GM23338 (cell line): ENCODE measurements at regions not wholly inside any gene's neighbourhood (a gene's known extent, or its start where the extent isn't known, plus 50 kb on each side); places are given as distances from the start of the nearest gene placed in this dataset.

Experiments used
- ATAC-seq: fragments of 200-7000 bp; cut with Tn5 transposase; 3 replicates; pipeline ENCODE4 v1.9.1; 2020
- DNase-seq: peaks from one replicate; pipeline ENCODE4 v3.0.0-alpha.2; 2015; ENCODE audit warnings: low spot score
- H2AFZ ChIP-seq: fragments of 200-600 bp; sonication (generic); 2 replicates; pipeline ENCODE4 v1.8.0; 2016; ENCODE audit warnings: antibody characterized with exemption, mild to moderate bottlenecking, moderate library complexity
- H3F3A ChIP-seq: fragments of 200-600 bp; sonication (generic); replicated peaks from 2 replicates; pipeline ENCODE4 v1.8.0; 2017; ENCODE audit warnings: antibody characterized with exemption, mixed run types, low read depth
- H3K27ac ChIP-seq: fragments of 200-600 bp; sonication (generic); 2 replicates; pipeline ENCODE4 v1.6.1; 2016; ENCODE audit warnings: low read depth
- H3K27me3 ChIP-seq: fragments of 200-600 bp; sonication (generic); 2 replicates; pipeline ENCODE4 v1.8.0; 2016; ENCODE audit warnings: mild to moderate bottlenecking, mixed run types, moderate library complexity; ENCODE audit not compliant: insufficient read depth
- H3K36me3 ChIP-seq: fragments of 200-600 bp; sonication (generic); 2 replicates; pipeline ENCODE4 v1.8.0; 2016; ENCODE audit warnings: mild to moderate bottlenecking; ENCODE audit not compliant: insufficient read depth
- H3K4me1 ChIP-seq: fragments of 200-600 bp; sonication (generic); 2 replicates; pipeline ENCODE4 v1.8.0; 2016; ENCODE audit warnings: mild to moderate bottlenecking, moderate library complexity; ENCODE audit not compliant: insufficient read depth
- H3K4me2 ChIP-seq: fragments of 200-600 bp; sonication (generic); 2 replicates; pipeline ENCODE4 v1.7.1; 2017; ENCODE audit warnings: mixed run types
- H3K4me3 ChIP-seq: fragments of 200-600 bp; sonication (generic); 2 replicates; pipeline ENCODE4 v1.6.1; 2016; ENCODE audit warnings: mixed run types
- H3K79me2 ChIP-seq: fragments of 200-600 bp; sonication (generic); replicated peaks from 2 replicates; pipeline ENCODE4 v1.8.0; 2017; ENCODE audit warnings: mild to moderate bottlenecking; ENCODE audit not compliant: insufficient read depth
- H3K9me2 ChIP-seq: fragments of 200-600 bp; sonication (generic); 2 replicates; pipeline ENCODE4 v1.8.0; 2017; ENCODE audit not compliant: insufficient read depth
- H4K20me1 ChIP-seq: fragments of 200-600 bp; sonication (generic); replicated peaks from 2 replicates; pipeline ENCODE4 v1.8.0; 2017; ENCODE audit warnings: mild to moderate bottlenecking; ENCODE audit not compliant: insufficient read depth
- H3K27ac Mint-ChIP-seq: 2 replicates; pipeline ENCODE4 v1.8.0; 2020; ENCODE audit warnings: inconsistent platforms, mild to moderate bottlenecking, moderate library complexity, mixed read lengths
- H3K27me3 Mint-ChIP-seq: 3 replicates; pipeline ENCODE4 v1.8.0; 2022; ENCODE audit warnings: low read depth, mild to moderate bottlenecking, moderate library complexity, mixed read lengths, inconsistent platforms; ENCODE audit not compliant: insufficient read depth, poor library complexity
- H3K36me3 Mint-ChIP-seq: 3 replicates; pipeline ENCODE4 v1.8.0; 2021; ENCODE audit warnings: low read depth, mild to moderate bottlenecking, inconsistent platforms, moderate library complexity, mixed read lengths
- H3K4me1 Mint-ChIP-seq: 3 replicates; pipeline ENCODE4 v1.8.0; 2020; ENCODE audit warnings: mild to moderate bottlenecking, inconsistent platforms, mixed read lengths
- H3K4me3 Mint-ChIP-seq: 3 replicates; pipeline ENCODE4 v1.8.0; 2021; ENCODE audit warnings: moderate library complexity, mild to moderate bottlenecking, inconsistent platforms, mixed read lengths
- H3K9me3 Mint-ChIP-seq: 3 replicates; pipeline ENCODE4 v1.8.0; 2020; ENCODE audit warnings: moderate library complexity, mild to moderate bottlenecking, inconsistent platforms, mixed read lengths
- CREB1 ChIP-seq: fragments of 250-450 bp; sonication (Bioruptor Pico); IDR thresholded peaks from 2 replicates; pipeline ENCODE4 v1.5.0; 2020; ENCODE audit warnings: low read depth, mild to moderate bottlenecking, moderate library complexity
- EZH2 ChIP-seq: fragments of 200-600 bp; sonication (generic); IDR thresholded peaks from one replicate; pipeline ENCODE4 v1.8.0; 2017; ENCODE audit warnings: antibody characterized with exemption, mild to moderate bottlenecking, low read depth; ENCODE audit not compliant: unreplicated experiment
- EZH2phosphoT487 ChIP-seq: fragments of 200-600 bp; sonication (generic); IDR thresholded peaks from one replicate; pipeline ENCODE4 v1.8.1; 2018; ENCODE audit warnings: antibody characterized with exemption; ENCODE audit not compliant: unreplicated experiment
- JUNB ChIP-seq: IDR thresholded peaks from one replicate; pipeline ENCODE4 v1.6.1; 2016; ENCODE audit warnings: antibody characterized with exemption; ENCODE audit not compliant: unreplicated experiment
- NANOG ChIP-seq: IDR thresholded peaks from 2 replicates; pipeline ENCODE4 v1.6.1; 2016; ENCODE audit warnings: antibody characterized with exemption, borderline replicate concordance
- POLR2AphosphoS5 ChIP-seq: IDR thresholded peaks from 2 replicates; pipeline ENCODE4 v1.6.1; 2016; ENCODE audit warnings: antibody characterized with exemption, low read depth
- STAT1 ChIP-seq: IDR thresholded peaks from one replicate; pipeline ENCODE4 v1.6.1; 2016; ENCODE audit warnings: antibody characterized with exemption; ENCODE audit not compliant: unreplicated experiment
- ZNF114 ChIP-seq: fragments of 250-450 bp; sonication (Bioruptor Pico); IDR thresholded peaks from 2 replicates; pipeline ENCODE4 v1.5.0; 2020; ENCODE audit warnings: mild to moderate bottlenecking, moderate library complexity
- ZNF331 ChIP-seq: fragments of 250-450 bp; sonication (Bioruptor Pico); IDR thresholded peaks from 2 replicates; pipeline ENCODE4 v1.5.0; 2020; ENCODE audit warnings: low read depth, mild to moderate bottlenecking, moderate library complexity
- TF ChIP-seq, protein P1 (sequence below): IDR thresholded peaks from 2 replicates; pipeline ENCODE4 v1.6.1; 2016; ENCODE audit warnings: antibody characterized with exemption
- TF ChIP-seq, protein P2 (sequence below): IDR thresholded peaks from one replicate; pipeline ENCODE4 v1.6.1; 2018; ENCODE audit warnings: antibody characterized with exemption; ENCODE audit not compliant: unreplicated experiment
- TF ChIP-seq, protein P3 (sequence below), 2 experiments: fragments of 200-600 bp in 1 of 2; sonication (generic) in 1 of 2; conservative IDR thresholded peaks; 2 replicates each; pipeline versions ENCODE4 v1.5.1 to v1.6.1; 2016 to 2017; ENCODE audit warnings: antibody characterized with exemption in 2 of 2, low read depth in 2 of 2, mild to moderate bottlenecking in 2 of 2, moderate library complexity in 1 of 2
- TF ChIP-seq, protein P4 (sequence below): fragments of 250-450 bp; sonication (Bioruptor Pico); IDR thresholded peaks from 2 replicates; pipeline ENCODE4 v1.5.0; 2020; ENCODE audit warnings: mild to moderate bottlenecking, moderate library complexity

DNA sequence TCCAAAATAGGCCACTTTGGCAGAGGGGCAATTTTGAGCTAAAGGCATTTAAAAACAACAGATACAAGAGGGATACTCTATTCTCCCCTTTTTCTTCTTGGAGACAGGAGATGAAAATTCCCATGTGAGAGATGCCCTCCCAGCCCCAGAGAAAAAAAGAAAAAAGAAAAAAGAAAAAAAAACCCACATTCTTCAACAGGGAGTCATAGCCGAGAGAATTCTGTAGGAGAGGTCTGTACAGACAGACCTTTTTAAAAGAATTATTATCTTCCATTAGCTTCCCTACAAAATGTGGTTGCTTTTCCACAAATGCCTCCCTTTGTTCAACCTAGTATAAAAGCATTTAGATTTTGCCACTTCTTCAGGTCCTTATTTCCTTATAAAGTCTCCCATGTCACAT lies 89.9 kb downstream of the SPCS3 start:
- Histone ChIP-seq H4K20me1 (no peaks in the 10 kb centered on the region; the same call in 1 of the 2 replicates), H3K4me2 (no peak overlapping the region), H3K27me3 (no peaks in the 10 kb centered on the region), H3K9me2 (peaks cover 2% of the 10 kb centered on the region; the same call in 1 of the 2 replicates), H3F3A (no peaks in the 10 kb centered on the region), H3K4me3 (no peak overlapping the region), H3K4me1 (no peaks in the 10 kb centered on the region), H3K79me2 (no peaks in the 10 kb centered on the region), H2AFZ (no peak overlapping the region), H3K36me3 (no peaks in the 10 kb centered on the region), H3K27ac (no peak overlapping the region)
- H3K9me3 Mint-ChIP-seq: no peaks in the 10 kb centered on the region
- H3K4me1 Mint-ChIP-seq: peaks cover 2% of the 10 kb centered on the region; the same call in 2 of the 3 replicates
- H3K36me3 Mint-ChIP-seq: no peaks in the 10 kb centered on the region
- H3K4me3 Mint-ChIP-seq: no peak overlapping the region
- TF ChIP-seq NANOG: no peak
- TF ChIP-seq, protein P1, sequence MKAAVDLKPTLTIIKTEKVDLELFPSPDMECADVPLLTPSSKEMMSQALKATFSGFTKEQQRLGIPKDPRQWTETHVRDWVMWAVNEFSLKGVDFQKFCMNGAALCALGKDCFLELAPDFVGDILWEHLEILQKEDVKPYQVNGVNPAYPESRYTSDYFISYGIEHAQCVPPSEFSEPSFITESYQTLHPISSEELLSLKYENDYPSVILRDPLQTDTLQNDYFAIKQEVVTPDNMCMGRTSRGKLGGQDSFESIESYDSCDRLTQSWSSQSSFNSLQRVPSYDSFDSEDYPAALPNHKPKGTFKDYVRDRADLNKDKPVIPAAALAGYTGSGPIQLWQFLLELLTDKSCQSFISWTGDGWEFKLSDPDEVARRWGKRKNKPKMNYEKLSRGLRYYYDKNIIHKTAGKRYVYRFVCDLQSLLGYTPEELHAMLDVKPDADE: no peak
- no peak for TF ChIP-seq CREB1 (CRISPR knock-in tag)
- no peak for TF ChIP-seq JUNB
- TF ChIP-seq EZH2phosphoT487: no peak
- no peak for TF ChIP-seq POLR2AphosphoS5
- TF ChIP-seq STAT1: no peak
- TF ChIP-seq, protein P2, sequence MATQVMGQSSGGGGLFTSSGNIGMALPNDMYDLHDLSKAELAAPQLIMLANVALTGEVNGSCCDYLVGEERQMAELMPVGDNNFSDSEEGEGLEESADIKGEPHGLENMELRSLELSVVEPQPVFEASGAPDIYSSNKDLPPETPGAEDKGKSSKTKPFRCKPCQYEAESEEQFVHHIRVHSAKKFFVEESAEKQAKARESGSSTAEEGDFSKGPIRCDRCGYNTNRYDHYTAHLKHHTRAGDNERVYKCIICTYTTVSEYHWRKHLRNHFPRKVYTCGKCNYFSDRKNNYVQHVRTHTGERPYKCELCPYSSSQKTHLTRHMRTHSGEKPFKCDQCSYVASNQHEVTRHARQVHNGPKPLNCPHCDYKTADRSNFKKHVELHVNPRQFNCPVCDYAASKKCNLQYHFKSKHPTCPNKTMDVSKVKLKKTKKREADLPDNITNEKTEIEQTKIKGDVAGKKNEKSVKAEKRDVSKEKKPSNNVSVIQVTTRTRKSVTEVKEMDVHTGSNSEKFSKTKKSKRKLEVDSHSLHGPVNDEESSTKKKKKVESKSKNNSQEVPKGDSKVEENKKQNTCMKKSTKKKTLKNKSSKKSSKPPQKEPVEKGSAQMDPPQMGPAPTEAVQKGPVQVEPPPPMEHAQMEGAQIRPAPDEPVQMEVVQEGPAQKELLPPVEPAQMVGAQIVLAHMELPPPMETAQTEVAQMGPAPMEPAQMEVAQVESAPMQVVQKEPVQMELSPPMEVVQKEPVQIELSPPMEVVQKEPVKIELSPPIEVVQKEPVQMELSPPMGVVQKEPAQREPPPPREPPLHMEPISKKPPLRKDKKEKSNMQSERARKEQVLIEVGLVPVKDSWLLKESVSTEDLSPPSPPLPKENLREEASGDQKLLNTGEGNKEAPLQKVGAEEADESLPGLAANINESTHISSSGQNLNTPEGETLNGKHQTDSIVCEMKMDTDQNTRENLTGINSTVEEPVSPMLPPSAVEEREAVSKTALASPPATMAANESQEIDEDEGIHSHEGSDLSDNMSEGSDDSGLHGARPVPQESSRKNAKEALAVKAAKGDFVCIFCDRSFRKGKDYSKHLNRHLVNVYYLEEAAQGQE: no peak
- TF ChIP-seq ZNF331 (CRISPR knock-in tag): no peak
- TF ChIP-seq, protein P3, sequence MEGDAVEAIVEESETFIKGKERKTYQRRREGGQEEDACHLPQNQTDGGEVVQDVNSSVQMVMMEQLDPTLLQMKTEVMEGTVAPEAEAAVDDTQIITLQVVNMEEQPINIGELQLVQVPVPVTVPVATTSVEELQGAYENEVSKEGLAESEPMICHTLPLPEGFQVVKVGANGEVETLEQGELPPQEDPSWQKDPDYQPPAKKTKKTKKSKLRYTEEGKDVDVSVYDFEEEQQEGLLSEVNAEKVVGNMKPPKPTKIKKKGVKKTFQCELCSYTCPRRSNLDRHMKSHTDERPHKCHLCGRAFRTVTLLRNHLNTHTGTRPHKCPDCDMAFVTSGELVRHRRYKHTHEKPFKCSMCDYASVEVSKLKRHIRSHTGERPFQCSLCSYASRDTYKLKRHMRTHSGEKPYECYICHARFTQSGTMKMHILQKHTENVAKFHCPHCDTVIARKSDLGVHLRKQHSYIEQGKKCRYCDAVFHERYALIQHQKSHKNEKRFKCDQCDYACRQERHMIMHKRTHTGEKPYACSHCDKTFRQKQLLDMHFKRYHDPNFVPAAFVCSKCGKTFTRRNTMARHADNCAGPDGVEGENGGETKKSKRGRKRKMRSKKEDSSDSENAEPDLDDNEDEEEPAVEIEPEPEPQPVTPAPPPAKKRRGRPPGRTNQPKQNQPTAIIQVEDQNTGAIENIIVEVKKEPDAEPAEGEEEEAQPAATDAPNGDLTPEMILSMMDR (conservative IDR thresholded peaks at IDR 0.05; ENCODE audit: low read depth in 2 of 2): no peak
- TF ChIP-seq, protein P4, sequence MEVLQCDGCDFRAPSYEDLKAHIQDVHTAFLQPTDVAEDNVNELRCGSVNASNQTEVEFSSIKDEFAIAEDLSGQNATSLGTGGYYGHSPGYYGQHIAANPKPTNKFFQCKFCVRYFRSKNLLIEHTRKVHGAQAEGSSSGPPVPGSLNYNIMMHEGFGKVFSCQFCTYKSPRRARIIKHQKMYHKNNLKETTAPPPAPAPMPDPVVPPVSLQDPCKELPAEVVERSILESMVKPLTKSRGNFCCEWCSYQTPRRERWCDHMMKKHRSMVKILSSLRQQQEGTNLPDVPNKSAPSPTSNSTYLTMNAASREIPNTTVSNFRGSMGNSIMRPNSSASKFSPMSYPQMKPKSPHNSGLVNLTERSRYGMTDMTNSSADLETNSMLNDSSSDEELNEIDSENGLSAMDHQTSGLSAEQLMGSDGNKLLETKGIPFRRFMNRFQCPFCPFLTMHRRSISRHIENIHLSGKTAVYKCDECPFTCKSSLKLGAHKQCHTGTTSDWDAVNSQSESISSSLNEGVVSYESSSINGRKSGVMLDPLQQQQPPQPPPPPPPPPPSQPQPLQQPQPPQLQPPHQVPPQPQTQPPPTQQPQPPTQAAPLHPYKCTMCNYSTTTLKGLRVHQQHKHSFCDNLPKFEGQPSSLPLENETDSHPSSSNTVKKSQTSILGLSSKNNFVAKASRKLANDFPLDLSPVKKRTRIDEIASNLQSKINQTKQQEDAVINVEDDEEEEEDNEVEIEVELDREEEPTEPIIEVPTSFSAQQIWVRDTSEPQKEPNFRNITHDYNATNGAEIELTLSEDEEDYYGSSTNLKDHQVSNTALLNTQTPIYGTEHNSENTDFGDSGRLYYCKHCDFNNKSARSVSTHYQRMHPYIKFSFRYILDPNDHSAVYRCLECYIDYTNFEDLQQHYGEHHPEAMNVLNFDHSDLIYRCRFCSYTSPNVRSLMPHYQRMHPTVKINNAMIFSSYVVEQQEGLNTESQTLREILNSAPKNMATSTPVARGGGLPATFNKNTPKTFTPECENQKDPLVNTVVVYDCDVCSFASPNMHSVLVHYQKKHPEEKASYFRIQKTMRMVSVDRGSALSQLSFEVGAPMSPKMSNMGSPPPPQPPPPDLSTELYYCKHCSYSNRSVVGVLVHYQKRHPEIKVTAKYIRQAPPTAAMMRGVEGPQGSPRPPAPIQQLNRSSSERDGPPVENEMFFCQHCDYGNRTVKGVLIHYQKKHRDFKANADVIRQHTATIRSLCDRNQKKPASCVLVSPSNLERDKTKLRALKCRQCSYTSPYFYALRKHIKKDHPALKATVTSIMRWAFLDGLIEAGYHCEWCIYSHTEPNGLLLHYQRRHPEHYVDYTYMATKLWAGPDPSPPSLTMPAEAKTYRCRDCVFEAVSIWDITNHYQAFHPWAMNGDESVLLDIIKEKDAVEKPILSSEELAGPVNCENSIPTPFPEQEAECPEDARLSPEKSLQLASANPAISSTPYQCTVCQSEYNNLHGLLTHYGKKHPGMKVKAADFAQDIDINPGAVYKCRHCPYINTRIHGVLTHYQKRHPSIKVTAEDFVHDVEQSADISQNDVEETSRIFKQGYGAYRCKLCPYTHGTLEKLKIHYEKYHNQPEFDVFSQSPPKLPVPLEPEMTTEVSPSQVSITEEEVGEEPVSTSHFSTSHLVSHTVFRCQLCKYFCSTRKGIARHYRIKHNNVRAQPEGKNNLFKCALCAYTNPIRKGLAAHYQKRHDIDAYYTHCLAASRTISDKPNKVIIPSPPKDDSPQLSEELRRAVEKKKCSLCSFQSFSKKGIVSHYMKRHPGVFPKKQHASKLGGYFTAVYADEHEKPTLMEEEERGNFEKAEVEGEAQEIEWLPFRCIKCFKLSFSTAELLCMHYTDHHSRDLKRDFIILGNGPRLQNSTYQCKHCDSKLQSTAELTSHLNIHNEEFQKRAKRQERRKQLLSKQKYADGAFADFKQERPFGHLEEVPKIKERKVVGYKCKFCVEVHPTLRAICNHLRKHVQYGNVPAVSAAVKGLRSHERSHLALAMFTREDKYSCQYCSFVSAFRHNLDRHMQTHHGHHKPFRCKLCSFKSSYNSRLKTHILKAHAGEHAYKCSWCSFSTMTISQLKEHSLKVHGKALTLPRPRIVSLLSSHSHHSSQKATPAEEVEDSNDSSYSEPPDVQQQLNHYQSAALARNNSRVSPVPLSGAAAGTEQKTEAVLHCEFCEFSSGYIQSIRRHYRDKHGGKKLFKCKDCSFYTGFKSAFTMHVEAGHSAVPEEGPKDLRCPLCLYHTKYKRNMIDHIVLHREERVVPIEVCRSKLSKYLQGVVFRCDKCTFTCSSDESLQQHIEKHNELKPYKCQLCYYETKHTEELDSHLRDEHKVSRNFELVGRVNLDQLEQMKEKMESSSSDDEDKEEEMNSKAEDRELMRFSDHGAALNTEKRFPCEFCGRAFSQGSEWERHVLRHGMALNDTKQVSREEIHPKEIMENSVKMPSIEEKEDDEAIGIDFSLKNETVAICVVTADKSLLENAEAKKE: no peak
- no peak for TF ChIP-seq ZNF114 (CRISPR knock-in tag)
- no peak for TF ChIP-seq EZH2
- DNase-seq: no peak
- no peak for ATAC-seq
- H3K27me3 Mint-ChIP-seq: peaks cover 2% of the 10 kb centered on the region
- no peak overlapping the region for H3K27ac Mint-ChIP-seq
